Keratinocyte (primary cell): ENCODE measurements at regions not wholly inside any gene's neighbourhood (a gene's known extent, or its start where the extent isn't known, plus 50 kb on each side); places are given as distances from the start of the nearest gene placed in this dataset.

Experiments
- DNase-seq: peaks from one replicate; pipeline ENCODE4 v3.0.0-alpha.2; 2011; ENCODE audit warnings: low read depth, missing footprints, low spot score
- FAIRE-seq: peaks from 2 replicates; lab custom pipeline; 2011; peaks lifted over from hg19 to GRCh38; lab: Jason Lieb, UNC
- H2AFZ ChIP-seq: 2 replicates; pipeline ENCODE4 v1.6.0; 2012; ENCODE audit warnings: low read length, control low read depth, inconsistent platforms; ENCODE audit not compliant: control insufficient read depth
- H3K27ac ChIP-seq: 2 replicates; pipeline ENCODE4 v1.5.1; 2011; ENCODE audit warnings: low read length; ENCODE audit not compliant: control insufficient read depth, insufficient read depth
- H3K27me3 ChIP-seq: 3 replicates; pipeline ENCODE4 v1.6.0; 2011; ENCODE audit warnings: low read length; ENCODE audit not compliant: control insufficient read depth, insufficient read depth; ENCODE audit errors: extremely low read depth
- H3K36me3 ChIP-seq, 2 experiments: 2 replicates in 1 of 2; 3 replicates in 1 of 2; pipeline ENCODE4 v1.5.1; 2011; ENCODE audit warnings: low read length in 2 of 2, mild to moderate bottlenecking in 1 of 2; ENCODE audit not compliant: control insufficient read depth in 2 of 2, insufficient read depth in 2 of 2; ENCODE audit errors: extremely low read depth in 1 of 2
- H3K4me1 ChIP-seq: 3 replicates; pipeline ENCODE4 v1.5.1; 2011; ENCODE audit warnings: low read length; ENCODE audit not compliant: control insufficient read depth, insufficient read depth; ENCODE audit errors: extremely low read depth
- H3K4me2 ChIP-seq: 3 replicates; pipeline ENCODE4 v1.6.0; 2011; ENCODE audit warnings: low read depth, low read length; ENCODE audit not compliant: control insufficient read depth, insufficient read depth; ENCODE audit errors: extremely low read depth
- H3K4me3 ChIP-seq, 3 experiments: fragments of 200-600 bp in 1 of 3; sonication (generic) in 1 of 3; 2 replicates in 2 of 3; 3 replicates in 1 of 3; pipeline ENCODE4 v1.5.1; 2011 to 2016; ENCODE audit warnings: low read length in 3 of 3, mild to moderate bottlenecking in 3 of 3, control low read depth in 2 of 3, inconsistent platforms in 1 of 3, low read depth in 1 of 3, mixed read lengths in 1 of 3, mixed run types in 1 of 3, moderate library complexity in 1 of 3; ENCODE audit not compliant: control insufficient read depth in 2 of 3, insufficient read depth in 2 of 3; ENCODE audit errors: extremely low read depth in 1 of 3
- H3K79me2 ChIP-seq: 2 replicates; pipeline ENCODE4 v1.6.0; 2012; ENCODE audit warnings: low read length; ENCODE audit not compliant: control insufficient read depth, insufficient read depth
- H3K9ac ChIP-seq: 3 replicates; pipeline ENCODE4 v1.6.0; 2011; ENCODE audit warnings: low read length; ENCODE audit not compliant: control insufficient read depth, insufficient read depth; ENCODE audit errors: extremely low read depth
- H3K9me1 ChIP-seq: 3 replicates; pipeline ENCODE4 v1.6.0; 2011; ENCODE audit warnings: low read length; ENCODE audit not compliant: control insufficient read depth, insufficient read depth; ENCODE audit errors: extremely low read depth
- H3K9me3 ChIP-seq: 2 replicates; pipeline ENCODE4 v1.5.1; 2012; ENCODE audit warnings: low read depth, low read length; ENCODE audit not compliant: control insufficient read depth
- H4K20me1 ChIP-seq: 3 replicates; pipeline ENCODE4 v1.6.0; 2011; ENCODE audit warnings: low read length; ENCODE audit not compliant: control insufficient read depth, insufficient read depth; ENCODE audit errors: extremely low read depth
- CTCF ChIP-seq, 3 experiments: IDR thresholded peaks in 1 of 3; conservative IDR thresholded peaks in 1 of 3; optimal IDR thresholded peaks in 1 of 3; 2 replicates in 2 of 3; 3 replicates in 1 of 3; pipeline versions ENCODE3 to v1.5.1; 2011; ENCODE audit warnings: low read length in 3 of 3, mild to moderate bottlenecking in 3 of 3, moderate library complexity in 2 of 3, control low read depth in 1 of 3, inconsistent platforms in 1 of 3; ENCODE audit not compliant: insufficient read depth in 2 of 3; ENCODE audit errors: extremely low read depth in 1 of 3
- EZH2 ChIP-seq: IDR thresholded peaks from one replicate; pipeline ENCODE4 v1.6.1; 2012; ENCODE audit warnings: inconsistent platforms, mild to moderate bottlenecking, low read length, moderate library complexity
- dilution Hi-C: fragments of 300-500 bp; cut with MboI; formaldehyde crosslinking; loops from one replicate; pipeline ENCODE4 v1.7.0; 2020; ENCODE audit warnings: low sequenced_read_pairs; ENCODE audit not compliant: extremely low pct_ligation_motif_present

GRCh38 chr6:169141671-169142537 is 111.7 kb downstream of the THBS2 start:
- Histone ChIP-seq H3K27ac (no peak overlapping the region), H3K9ac (no peak overlapping the region), H4K20me1 (no peaks in the 10 kb centered on the region), H3K79me2 (no peaks in the 10 kb centered on the region), H3K9me3 (no peaks in the 10 kb centered on the region), H3K4me2 (no peak overlapping the region), H3K4me3 (no peak overlapping the region), H3K4me1 (no peaks in the 10 kb centered on the region), H3K36me3 (no peaks in the 10 kb centered on the region), H3K27me3 (peaks cover 11% of the 10 kb centered on the region), H3K9me1 (no peaks in the 10 kb centered on the region), H2AFZ (no peak overlapping the region)
- FAIRE-seq (no peak), DNase-seq (no peak)
- dilution Hi-C loops, result no loop called here
- TF ChIP-seq CTCF (optimal IDR thresholded peaks at IDR 0.05 in 1 of 3, IDR thresholded peaks at IDR 0.05 in 1 of 3, conservative IDR thresholded peaks at IDR 0.05 in 1 of 3; ENCODE audit: extremely low read depth in 1 of 3, insufficient read depth in 2 of 3, low read length in 3 of 3) (no peak), EZH2 (no peak)

GRCh38 chr6:169140986-169141495 is 112.6 kb downstream of the THBS2 start:
- H3K27ac ChIP-seq, result no peak overlapping the region
- H2AFZ ChIP-seq, result no peak overlapping the region
- no peaks in the 10 kb centered on the region for H3K9me3 ChIP-seq
- no peak overlapping the region for H3K4me2 ChIP-seq
- H3K36me3 ChIP-seq, result no peaks in the 10 kb centered on the region
- TF ChIP-seq CTCF (optimal IDR thresholded peaks at IDR 0.05 in 1 of 3, IDR thresholded peaks at IDR 0.05 in 1 of 3, conservative IDR thresholded peaks at IDR 0.05 in 1 of 3; ENCODE audit: extremely low read depth in 1 of 3, insufficient read depth in 2 of 3, low read length in 3 of 3) (no peak), EZH2 (no peak)
- dilution Hi-C loops, result no loop called here
- H3K79me2 ChIP-seq, result no peaks in the 10 kb centered on the region
- H3K4me1 ChIP-seq, result no peaks in the 10 kb centered on the region
- no peak overlapping the region for H3K9ac ChIP-seq
- no peak for FAIRE-seq
- H3K27me3 ChIP-seq, result peaks cover 11% of the 10 kb centered on the region
- H4K20me1 ChIP-seq, result no peaks in the 10 kb centered on the region
- no peak overlapping the region for H3K4me3 ChIP-seq
- H3K9me1 ChIP-seq, result no peaks in the 10 kb centered on the region
- DNase-seq, result no peak
